PC-3 (cell line): ENCODE measurements at regions not wholly inside any gene's neighbourhood (a gene's known extent, or its start where the extent isn't known, plus 50 kb on each side); places are given as distances from the start of the nearest gene placed in this dataset.

ENCODE experiments used
- ATAC-seq: fragments of 200-7000 bp; cut with Tn5 transposase; 2 replicates; pipeline ENCODE4 v1.9.1; 2020; ENCODE audit warnings: mild to moderate bottlenecking, moderate library complexity
- BruUV-seq: library from RNA; stranded (reverse); fragments of 400-500 nt; replicated peaks from 2 replicates; lab custom pipeline; 2021; lab: Mats Ljungman, UMichigan
- CTCF ChIA-PET: fragments of 300-600 bp; sonication (Branson Sonifier 250); formaldehyde crosslinking; loops from one replicate; lab custom pipeline; 2022; ENCODE audit warnings: antibody characterized with exemption; lab: Charles Lee
- POLR2A ChIA-PET: fragments of 300-600 bp; sonication (Branson Sonifier 250); formaldehyde crosslinking; loops from one replicate; lab custom pipeline; 2022; ENCODE audit warnings: antibody characterized with exemption; ENCODE audit not compliant: unreplicated experiment; lab: Charles Lee
- DNase-seq: peaks from one replicate; pipeline ENCODE4 v3.0.0-alpha.2; 2015
- H2AFZ ChIP-seq: fragments of 300-600 bp; sonication (generic); 2 replicates; pipeline ENCODE4 v1.6.0; 2016; ENCODE audit warnings: antibody characterized with exemption, low read length
- H3F3A ChIP-seq: fragments of 300-600 bp; sonication (generic); one replicate; pipeline ENCODE4 v1.6.0; 2017; ENCODE audit warnings: antibody characterized with exemption, low read length, control low read depth, mild to moderate bottlenecking; ENCODE audit not compliant: unreplicated experiment
- H3K27ac ChIP-seq: fragments of 300-600 bp; sonication (generic); 2 replicates; pipeline ENCODE4 v1.5.1; 2016; ENCODE audit warnings: mild to moderate bottlenecking, low read length
- H3K27me3 ChIP-seq: fragments of 300-600 bp; sonication (generic); 2 replicates; pipeline ENCODE4 v1.6.1; 2016; ENCODE audit warnings: low read length, mixed read lengths
- H3K36me3 ChIP-seq: fragments of 300-600 bp; sonication (generic); 2 replicates; pipeline ENCODE4 v1.6.1; 2016; ENCODE audit warnings: low read depth, mixed run types, low read length, mixed read lengths
- H3K4me1 ChIP-seq: fragments of 300-600 bp; sonication (generic); 2 replicates; pipeline ENCODE4 v1.5.1; 2016; ENCODE audit warnings: low read length; ENCODE audit not compliant: insufficient read depth
- H3K4me2 ChIP-seq: fragments of 300-600 bp; sonication (generic); 2 replicates; pipeline ENCODE4 v1.6.0; 2016; ENCODE audit warnings: low read length
- H3K4me3 ChIP-seq: fragments of 300-600 bp; sonication (generic); 2 replicates; pipeline ENCODE4 v1.5.1; 2016; ENCODE audit warnings: mild to moderate bottlenecking, low read length, mixed read lengths
- H3K79me2 ChIP-seq: fragments of 300-600 bp; sonication (generic); 2 replicates; pipeline ENCODE4 v1.6.1; 2017; ENCODE audit warnings: low read length, mixed read lengths
- H3K9ac ChIP-seq: fragments of 300-600 bp; sonication (generic); 2 replicates; pipeline ENCODE4 v1.6.0; 2016; ENCODE audit warnings: mild to moderate bottlenecking, low read length
- H3K9me2 ChIP-seq: fragments of 300-600 bp; sonication (generic); replicated peaks from 2 replicates; pipeline ENCODE4 v1.6.1; 2016; ENCODE audit warnings: mixed run types, low read length, mixed read lengths
- H3K9me3 ChIP-seq: fragments of 300-600 bp; sonication (generic); 2 replicates; pipeline ENCODE4 v1.6.1; 2016; ENCODE audit warnings: low read length, mixed read lengths
- H4K20me1 ChIP-seq: fragments of 300-600 bp; sonication (generic); 2 replicates; pipeline ENCODE4 v1.6.1; 2016; ENCODE audit warnings: low read length, mixed read lengths
- CTCF ChIP-seq: fragments of 300-600 bp; sonication (generic); conservative IDR thresholded peaks from 2 replicates; pipeline ENCODE4 v1.5.1; 2017; ENCODE audit warnings: antibody characterized with exemption, low read depth, mild to moderate bottlenecking, low read length
- EZH2 ChIP-seq: fragments of 300-600 bp; sonication (generic); IDR thresholded peaks from one replicate; pipeline ENCODE4 v1.6.1; 2017; ENCODE audit warnings: antibody characterized with exemption, mild to moderate bottlenecking, low read length; ENCODE audit not compliant: unreplicated experiment
- EZH2phosphoT487 ChIP-seq: fragments of 300-600 bp; sonication (generic); IDR thresholded peaks from 2 replicates; pipeline ENCODE4 v1.6.1; 2018; ENCODE audit warnings: mild to moderate bottlenecking, antibody characterized with exemption, low read length, borderline replicate concordance
- intact Hi-C: fragments of 100-400 bp; cut with micrococcal nuclease; formaldehyde crosslinking; loops from 2 replicates; pipeline ENCODE4 v1.9.0; 2023

- no TSS peak for BruUV-seq
- ChIA-PET CTCF (no interaction called here), POLR2A (no interaction called here)
- Histone ChIP-seq H4K20me1 (no peaks in the 10 kb centered on the region), H2AFZ (no peak overlapping the region), H3K9me2 (no peaks in the 10 kb centered on the region), H3F3A (no peaks in the 10 kb centered on the region), H3K4me2 (no peak overlapping the region), H3K79me2 (no peaks in the 10 kb centered on the region), H3K4me3 (no peak overlapping the region), H3K9me3 (no peaks in the 10 kb centered on the region), H3K27ac (no peak overlapping the region), H3K36me3 (no peaks in the 10 kb centered on the region), H3K27me3 (peaks cover 47% of the 10 kb centered on the region), H3K4me1 (no peaks in the 10 kb centered on the region), H3K9ac (no peak overlapping the region)
- no peak for ATAC-seq
- intact Hi-C loops = no loop called here
- DNase-seq = no peak
- TF ChIP-seq CTCF = no peak
- no peak for TF ChIP-seq EZH2
- no peak for TF ChIP-seq EZH2phosphoT487
These were observed 554.6 kb upstream of the SALL3 start for GRCh38 chr18:78425019-78425412.

DNA sequence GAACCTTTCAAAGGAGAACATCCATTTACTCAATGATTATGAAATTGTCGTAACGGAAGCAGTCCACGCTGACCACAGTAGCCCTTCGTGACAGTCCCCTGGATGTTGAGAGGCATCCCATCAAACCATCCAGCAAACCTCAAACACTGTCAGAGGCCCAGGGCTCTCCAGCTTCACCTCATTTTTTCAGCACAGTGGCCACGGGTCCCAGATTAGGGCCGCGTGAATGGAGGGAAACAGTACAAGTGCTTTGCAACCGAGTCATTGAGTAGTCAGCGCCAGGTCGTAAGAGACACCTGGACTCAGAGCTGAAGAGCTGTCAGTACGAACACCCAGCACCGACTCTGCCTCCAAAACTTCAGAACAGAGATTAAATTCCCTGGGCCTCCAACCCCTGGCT lies 552.5 kb upstream of the SALL3 start:
- POLR2A ChIA-PET = no interaction called here
- no peaks in the 10 kb centered on the region for H3K79me2 ChIP-seq
- no peak overlapping the region for H3K4me2 ChIP-seq
- no peaks in the 10 kb centered on the region for H3F3A ChIP-seq
- no peaks in the 10 kb centered on the region for H3K9me2 ChIP-seq
- no peak overlapping the region for H3K9ac ChIP-seq
- H2AFZ ChIP-seq = no peak overlapping the region
- no peak for ATAC-seq
- H4K20me1 ChIP-seq = no peaks in the 10 kb centered on the region
- no peaks in the 10 kb centered on the region for H3K36me3 ChIP-seq
- BruUV-seq = no TSS peak
- peaks cover 60% of the 10 kb centered on the region for H3K27me3 ChIP-seq
- H3K9me3 ChIP-seq = no peaks in the 10 kb centered on the region
- intact Hi-C loops = no loop called here
- no peak overlapping the region for H3K4me3 ChIP-seq
- TF ChIP-seq EZH2phosphoT487 (no peak), CTCF (no peak), EZH2 (no peak)
- no peak for DNase-seq
- no peak overlapping the region for H3K27ac ChIP-seq
- CTCF ChIA-PET = no interaction called here
- no peaks in the 10 kb centered on the region for H3K4me1 ChIP-seq

DNA sequence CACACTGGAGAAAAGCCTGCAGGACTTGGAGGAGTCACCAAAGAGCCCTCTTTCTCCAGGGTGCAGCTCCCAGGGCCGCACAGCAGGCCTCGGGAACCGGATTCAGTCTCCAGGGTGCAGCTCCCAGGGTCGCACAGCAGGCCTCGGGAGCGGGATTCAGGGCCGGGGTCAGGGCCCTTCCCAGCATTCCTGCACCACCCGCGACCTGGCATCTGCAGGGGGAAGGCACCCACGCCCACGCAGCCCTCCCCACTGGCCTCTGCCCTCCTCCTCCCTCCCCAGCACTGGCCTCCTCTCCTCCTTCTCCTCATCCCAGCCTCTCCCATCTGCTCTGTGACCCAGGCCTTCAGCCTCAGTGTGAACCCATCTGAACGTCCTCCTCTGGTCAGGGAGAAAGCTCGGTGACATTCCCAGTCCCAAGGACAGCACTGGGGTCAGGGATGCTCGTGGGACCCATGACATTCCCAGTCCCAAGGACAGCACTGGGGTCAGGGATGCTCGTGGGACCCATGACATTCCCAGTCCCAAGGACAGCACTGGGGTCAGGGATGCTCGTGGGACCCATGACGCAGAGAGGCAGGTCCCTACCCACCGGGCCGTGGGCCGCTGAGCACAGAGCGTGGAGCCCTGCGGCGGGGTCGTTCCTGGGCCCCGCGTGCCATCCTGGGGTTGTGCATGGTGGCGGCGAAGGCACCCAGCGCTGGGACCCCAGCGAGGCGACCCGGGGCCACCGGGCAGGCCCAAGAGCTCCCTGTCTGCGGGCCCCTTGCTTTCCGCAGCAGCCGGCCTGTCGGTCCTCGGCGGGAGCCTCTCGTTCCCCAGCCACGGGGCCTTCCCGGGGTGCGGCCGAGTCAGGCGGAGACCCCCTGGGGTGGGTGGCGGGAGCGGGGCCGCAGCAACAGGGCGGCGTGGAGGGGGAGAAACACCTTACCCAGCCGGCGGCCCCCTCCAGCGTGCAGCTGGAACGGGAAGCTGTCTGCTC lies 550.2 kb upstream of the SALL3 start:
- CTCF ChIA-PET = no interaction called here
- Histone ChIP-seq H3K4me3 (no peak overlapping the region), H3K9me3 (no peaks in the 10 kb centered on the region), H3K36me3 (no peaks in the 10 kb centered on the region), H3F3A (no peaks in the 10 kb centered on the region), H3K9ac (no peak overlapping the region), H3K27ac (no peak overlapping the region), H4K20me1 (no peaks in the 10 kb centered on the region), H3K4me1 (no peaks in the 10 kb centered on the region), H3K4me2 (no peak overlapping the region), H3K79me2 (no peaks in the 10 kb centered on the region), H3K9me2 (no peaks in the 10 kb centered on the region), H3K27me3 (peaks cover 53% of the 10 kb centered on the region), H2AFZ (no peak overlapping the region)
- intact Hi-C loops = no loop called here
- DNase-seq = no peak
- no TSS peak for BruUV-seq
- POLR2A ChIA-PET = no interaction called here
- TF ChIP-seq EZH2 (no peak), EZH2phosphoT487 (no peak), CTCF (no peak)
- ATAC-seq = no peak
